H1 (cell line): ENCODE measurements at regions not wholly inside any gene's neighbourhood (a gene's known extent, or its start where the extent isn't known, plus 50 kb on each side); places are given as distances from the start of the nearest gene placed in this dataset.

ENCODE experiments used
- CTCF ChIA-PET: fragments of 300-600 bp; sonication (Branson Sonifier 250); formaldehyde crosslinking; loops from one replicate; lab custom pipeline; 2021; ENCODE audit not compliant: partially characterized antibody; lab: Charles Lee
- POLR2A ChIA-PET: fragments of 300-600 bp; sonication (Branson Sonifier 250); formaldehyde crosslinking; loops from one replicate; lab custom pipeline; 2021; ENCODE audit warnings: inconsistent platforms; ENCODE audit not compliant: partially characterized antibody; lab: Charles Lee
- DNase-seq, 2 experiments: peaks; one replicate each; pipeline versions ENCODE4 v3.0.0 to v3.0.0-alpha.2; 2010 to 2022; ENCODE audit warnings: low spot score in 2 of 2, low read depth in 1 of 2, mixed read lengths in 1 of 2
- FAIRE-seq: peaks from 2 replicates; lab custom pipeline; 2011; peaks lifted over from hg19 to GRCh38; lab: Jason Lieb, UNC
- H2AFZ ChIP-seq: 2 replicates; pipeline ENCODE4 v1.8.1; 2012; ENCODE audit warnings: low read length, inconsistent platforms
- H2AK5ac ChIP-seq: 2 replicates; pipeline ENCODE4 v1.6.1; 2013; ENCODE audit warnings: low read depth, low read length
- H2BK120ac ChIP-seq: replicated peaks from 2 replicates; pipeline ENCODE3; 2013; ENCODE audit warnings: low read depth, low read length, inconsistent platforms
- H2BK12ac ChIP-seq: 2 replicates; pipeline ENCODE4 v1.6.1; 2013; ENCODE audit warnings: low read depth, low read length
- H2BK15ac ChIP-seq: 2 replicates; pipeline ENCODE4 v1.6.1; 2013; ENCODE audit warnings: low read length
- H2BK20ac ChIP-seq: 2 replicates; pipeline ENCODE4 v1.6.1; 2013; ENCODE audit warnings: low read length
- H2BK5ac ChIP-seq: 2 replicates; pipeline ENCODE4 v1.6.1; 2013; ENCODE audit warnings: low read depth, low read length
- H3K14ac ChIP-seq: 2 replicates; pipeline ENCODE4 v1.6.1; 2013; ENCODE audit warnings: inconsistent platforms; ENCODE audit not compliant: insufficient read length
- H3K18ac ChIP-seq: 2 replicates; pipeline ENCODE4 v1.6.1; 2013; ENCODE audit warnings: low read length; ENCODE audit errors: extremely low read depth
- H3K23ac ChIP-seq: 2 replicates; pipeline ENCODE4 v1.6.1; 2013; ENCODE audit warnings: inconsistent platforms; ENCODE audit not compliant: insufficient read length
- H3K23me2 ChIP-seq: 2 replicates; pipeline ENCODE4 v1.6.1; 2013; ENCODE audit warnings: low read depth, low read length
- H3K27ac ChIP-seq: 2 replicates; pipeline ENCODE4 v1.6.1; 2011; ENCODE audit warnings: low read depth, low read length, inconsistent platforms
- H3K27me3 ChIP-seq, 4 experiments: replicated peaks in 1 of 4; 1 replicate in 1 of 4; 2 replicates in 3 of 4; pipeline versions ENCODE4 v1.6.1 to v1.8.1; 2011 to 2013; ENCODE audit warnings: low read length in 3 of 4, mild to moderate bottlenecking in 3 of 4, inconsistent platforms in 2 of 4, mixed read lengths in 2 of 4, moderate library complexity in 1 of 4; ENCODE audit not compliant: control insufficient read depth in 3 of 4, insufficient read depth in 3 of 4; ENCODE audit errors: extremely low read depth in 1 of 4
- H3K36me3 ChIP-seq, 4 experiments: 2 replicates each; pipeline versions ENCODE4 v1.6.1 to v1.8.1; 2011 to 2013; ENCODE audit warnings: mild to moderate bottlenecking in 4 of 4, low read length in 3 of 4, moderate library complexity in 2 of 4, control low read depth in 1 of 4, inconsistent platforms in 1 of 4; ENCODE audit not compliant: insufficient read depth in 4 of 4, control insufficient read depth in 2 of 4
- H3K4ac ChIP-seq: replicated peaks from 2 replicates; pipeline ENCODE3; 2013; ENCODE audit warnings: low read length, low read depth, mixed read lengths, inconsistent platforms; ENCODE audit not compliant: insufficient read length
- H3K4me1 ChIP-seq, 4 experiments: replicated peaks in 1 of 4; 1 replicate in 1 of 4; 2 replicates in 3 of 4; pipeline versions ENCODE4 v1.6.1 to v1.8.1; 2011 to 2013; ENCODE audit warnings: low read length in 3 of 4, inconsistent platforms in 2 of 4, mixed read lengths in 1 of 4; ENCODE audit not compliant: insufficient read depth in 4 of 4, control insufficient read depth in 3 of 4
- H3K4me2 ChIP-seq, 2 experiments: 2 replicates each; pipeline versions ENCODE4 v1.6.1 to v1.8.1; 2011 to 2013; ENCODE audit warnings: low read depth in 2 of 2, low read length in 2 of 2, control low read depth in 1 of 2, inconsistent platforms in 1 of 2, mild to moderate bottlenecking in 1 of 2; ENCODE audit not compliant: insufficient read depth in 1 of 2
- H3K4me3 ChIP-seq, 4 experiments: fragments of 200-600, 300-600 bp in 1 of 4; sonication (generic), shearing (Covaris generic), sonication (Bioruptor Twin) in 1 of 4; 2 replicates each; pipeline versions ENCODE4 v1.5.1 to v1.8.1; 2011 to 2016; ENCODE audit warnings: low read length in 4 of 4, low read depth in 3 of 4, control low read depth in 2 of 4, inconsistent platforms in 2 of 4, mild to moderate bottlenecking in 2 of 4, mixed read lengths in 1 of 4, moderate library complexity in 1 of 4; ENCODE audit not compliant: insufficient read depth in 2 of 4; ENCODE audit errors: extremely low read depth in 1 of 4
- H3K56ac ChIP-seq: replicated peaks from 2 replicates; pipeline ENCODE3; 2013; ENCODE audit warnings: low read depth, mild to moderate bottlenecking, mixed read lengths, low read length, inconsistent platforms; ENCODE audit not compliant: insufficient read length
- H3K79me1 ChIP-seq: 2 replicates; pipeline ENCODE4 v1.6.1; 2013; ENCODE audit warnings: low read depth, low read length, control low read depth
- H3K79me2 ChIP-seq, 2 experiments: 2 replicates each; pipeline versions ENCODE4 v1.6.1 to v1.8.1; 2012 to 2013; ENCODE audit warnings: low read length in 2 of 2, mild to moderate bottlenecking in 2 of 2, inconsistent platforms in 1 of 2; ENCODE audit not compliant: insufficient read depth in 2 of 2, control insufficient read depth in 1 of 2
- H3K9ac ChIP-seq, 4 experiments: replicated peaks in 1 of 4; 1 replicate in 1 of 4; 2 replicates in 3 of 4; pipeline versions ENCODE4 v1.6.1 to v1.8.1; 2011 to 2013; ENCODE audit warnings: low read depth in 3 of 4, low read length in 3 of 4, control low read depth in 2 of 4, mild to moderate bottlenecking in 2 of 4, moderate library complexity in 2 of 4, inconsistent platforms in 1 of 4; ENCODE audit errors: extremely low read depth in 1 of 4
- H3K9me3 ChIP-seq, 2 experiments: 2 replicates each; pipeline versions ENCODE4 v1.6.1 to v1.8.1; 2012 to 2013; ENCODE audit warnings: mild to moderate bottlenecking in 2 of 2, moderate library complexity in 2 of 2, control low read depth in 1 of 2, inconsistent platforms in 1 of 2, low read depth in 1 of 2, low read length in 1 of 2, mixed read lengths in 1 of 2; ENCODE audit not compliant: insufficient read depth in 2 of 2
- H4K20me1 ChIP-seq, 2 experiments: replicated peaks in 1 of 2; 2 replicates each; pipeline versions ENCODE3 to v1.8.1; 2011 to 2013; ENCODE audit warnings: inconsistent platforms in 2 of 2, low read length in 2 of 2, mild to moderate bottlenecking in 1 of 2; ENCODE audit not compliant: insufficient read depth in 2 of 2, control insufficient read depth in 1 of 2
- H4K5ac ChIP-seq: 2 replicates; pipeline ENCODE4 v1.6.1; 2013; ENCODE audit warnings: low read length, low read depth, mixed read lengths, inconsistent platforms; ENCODE audit not compliant: insufficient read length
- H4K8ac ChIP-seq: 2 replicates; pipeline ENCODE4 v1.8.0; 2013; ENCODE audit warnings: mild to moderate bottlenecking, moderate library complexity, low read length, inconsistent platforms; ENCODE audit not compliant: insufficient read depth; ENCODE audit errors: extremely low read depth
- H4K91ac ChIP-seq: replicated peaks from 2 replicates; pipeline ENCODE3; 2013; ENCODE audit warnings: low read length, mixed read lengths, inconsistent platforms; ENCODE audit not compliant: insufficient read length
- RXRA ChIP-seq: IDR thresholded peaks from 2 replicates; pipeline ENCODE4 v1.6.1; 2011; ENCODE audit warnings: low read depth, mild to moderate bottlenecking, low read length, moderate library complexity; ENCODE audit not compliant: insufficient read depth
- WGBS, 2 experiments: shearing (Covaris generic) in 1 of 2; methylation state at CpG; one replicate each; pipeline versions ENCODE4 v1.1.6 to v1.1.7; 2013 to 2015; ENCODE audit warnings: low lambda C conversion rate in 2 of 2, mixed read lengths in 2 of 2, inconsistent platforms in 1 of 2, low coverage in 1 of 2, missing lambda C conversion rate in 1 of 2; ENCODE audit not compliant: insufficient replicate concordance in 2 of 2, insufficient coverage in 1 of 2, insufficient read length in 1 of 2; ENCODE audit errors: extremely low coverage in 1 of 2, missing lambda C conversion rate in 1 of 2; 5-methylcytosine and 5-hydroxymethylcytosine counted together

DNA sequence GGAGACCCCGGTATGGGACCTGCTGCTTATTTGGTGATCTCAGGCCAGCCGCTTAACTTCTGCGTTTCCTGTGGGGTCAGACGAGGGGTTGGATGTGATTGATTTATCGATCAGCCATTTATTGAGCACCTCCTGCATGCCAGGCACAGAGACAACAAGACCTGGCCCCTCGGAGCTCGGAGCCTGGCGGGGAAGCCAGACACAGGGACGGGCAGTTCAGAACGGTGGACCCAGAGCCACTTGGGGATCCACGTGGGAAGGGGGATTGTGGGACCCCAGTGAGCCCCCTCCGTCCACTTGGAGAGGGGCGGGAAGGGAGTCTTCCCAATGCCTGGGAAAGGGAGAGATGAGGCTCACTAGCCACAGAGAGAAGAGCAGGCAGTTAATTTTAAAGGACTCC, 84.7 kb upstream of the CIBAR2 start:
- no peak overlapping the region for H3K27ac ChIP-seq

More for the DNA sequence above, 84.7 kb upstream of the CIBAR2 start:
- FAIRE-seq (no peak), DNase-seq (no peak)
- POLR2A ChIA-PET: interaction anchor here (1.3 kb wide), 1 partner anchor 8 kb away, joined by 4 read pairs; no protein-coding TSS in a partner anchor
- Histone ChIP-seq H4K5ac (no peak overlapping the region), H2BK20ac (no peak overlapping the region), H3K9me3 (peaks cover 5 to 10% of the 10 kb centered on the region in 2 experiments; a peak in 1 of 4 replicates), H2BK5ac (no peak overlapping the region), H2AFZ (no peak overlapping the region), H3K27me3 (no peaks in the 10 kb centered on the region; a peak in 1 of 7 replicates), H2AK5ac (no peak overlapping the region), H3K4ac (no peak overlapping the region), H2BK15ac (no peak overlapping the region), H3K4me1 (peaks cover 0 to 5% (median 3%) of the 10 kb centered on the region in 4 experiments; a peak in 4 of 7 replicates), H3K9ac (no peak overlapping the region), H4K8ac (no peak overlapping the region), H3K4me2 (no peak overlapping the region), H3K14ac (no peak overlapping the region), H3K56ac (no peak overlapping the region), H3K4me3 (no peak overlapping the region), H2BK12ac (no peak overlapping the region), H3K23me2 (no peaks in the 10 kb centered on the region), H3K36me3 (no peaks in the 10 kb centered on the region), H4K91ac (no peak overlapping the region), H4K20me1 (no peaks in the 10 kb centered on the region), H2BK120ac (no peak overlapping the region), H3K79me1 (peaks cover 3% of the 10 kb centered on the region; the same call in 1 of the 2 replicates), H3K23ac (no peak overlapping the region), H3K79me2 (0 out of 4 replicates have a peak, but pooled peaks cover 0 to 9% of the 10 kb centered on the region in 2 experiments), H3K18ac (no peak overlapping the region)
- CTCF ChIA-PET: interaction anchor here (1.1 to 1.6 kb wide), 4 partner anchors 24 to 82 kb away, joined by 4 to 5 read pairs (median 4); no protein-coding TSS in a partner anchor
- TF ChIP-seq RXRA: no peak
- WGBS, 2 experiments: 93% methylated on average over 13 of the region's 13 CpGs; no CpG with 5 or more reads in 1 of the 2 experiments
